ENCODE measurements at regions not wholly inside any gene's neighbourhood (a gene's known extent, or its start where the extent isn't known, plus 50 kb on each side); places are given as distances from the start of the nearest gene placed in this dataset.
"Not testable (repeated sequence)": the region's sequence is repeated elsewhere in the genome, so short reads cannot be mapped to it uniquely, and the experiment has no call there.

DNA sequence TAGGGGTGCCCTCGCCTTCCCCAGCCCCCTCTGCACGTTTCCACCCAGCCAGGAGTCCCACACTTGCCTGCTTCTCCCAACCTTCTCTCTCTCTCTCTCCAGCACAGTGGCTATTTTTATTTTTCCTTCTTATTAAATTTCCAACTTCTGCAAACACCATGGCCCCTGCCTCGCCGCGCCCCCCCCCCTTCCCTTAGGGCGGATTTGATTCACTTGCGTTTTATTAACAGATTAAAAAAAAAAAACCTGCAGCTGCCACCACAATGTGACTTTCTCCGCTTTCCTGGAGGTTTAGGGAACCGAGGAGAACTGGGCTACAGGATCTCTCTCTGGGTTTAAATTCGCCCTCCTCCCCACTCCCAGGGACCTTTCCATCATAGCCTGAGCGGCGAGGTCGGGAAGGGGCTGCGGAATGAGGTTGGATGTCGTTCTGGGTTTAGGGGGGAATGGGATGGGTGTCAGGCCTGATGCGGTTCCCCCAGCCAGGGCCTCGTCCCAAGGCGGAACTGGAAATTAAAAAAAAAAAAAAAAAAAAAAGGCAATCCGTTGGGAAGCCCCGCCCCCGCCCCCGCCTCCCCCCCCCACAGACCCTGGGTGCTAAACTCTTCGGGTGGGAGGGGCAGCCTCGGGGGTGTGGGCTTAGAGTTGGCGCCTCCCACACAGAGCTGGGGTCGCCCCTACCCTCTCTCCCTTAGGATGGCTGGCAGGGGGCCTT lies 87.3 kb upstream of the ADGRL1 start:
- TF ChIP-seq, protein P1, sequence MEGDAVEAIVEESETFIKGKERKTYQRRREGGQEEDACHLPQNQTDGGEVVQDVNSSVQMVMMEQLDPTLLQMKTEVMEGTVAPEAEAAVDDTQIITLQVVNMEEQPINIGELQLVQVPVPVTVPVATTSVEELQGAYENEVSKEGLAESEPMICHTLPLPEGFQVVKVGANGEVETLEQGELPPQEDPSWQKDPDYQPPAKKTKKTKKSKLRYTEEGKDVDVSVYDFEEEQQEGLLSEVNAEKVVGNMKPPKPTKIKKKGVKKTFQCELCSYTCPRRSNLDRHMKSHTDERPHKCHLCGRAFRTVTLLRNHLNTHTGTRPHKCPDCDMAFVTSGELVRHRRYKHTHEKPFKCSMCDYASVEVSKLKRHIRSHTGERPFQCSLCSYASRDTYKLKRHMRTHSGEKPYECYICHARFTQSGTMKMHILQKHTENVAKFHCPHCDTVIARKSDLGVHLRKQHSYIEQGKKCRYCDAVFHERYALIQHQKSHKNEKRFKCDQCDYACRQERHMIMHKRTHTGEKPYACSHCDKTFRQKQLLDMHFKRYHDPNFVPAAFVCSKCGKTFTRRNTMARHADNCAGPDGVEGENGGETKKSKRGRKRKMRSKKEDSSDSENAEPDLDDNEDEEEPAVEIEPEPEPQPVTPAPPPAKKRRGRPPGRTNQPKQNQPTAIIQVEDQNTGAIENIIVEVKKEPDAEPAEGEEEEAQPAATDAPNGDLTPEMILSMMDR (IDR thresholded peaks at IDR 0.05): not testable (repeated sequence)
- TF ChIP-seq POLR2A (IDR thresholded peaks at IDR 0.05): not testable (repeated sequence)
